Mucosa of stomach (tissue), 1 donor: ENCODE measurements at regions not wholly inside any gene's neighbourhood (a gene's known extent, or its start where the extent isn't known, plus 50 kb on each side); places are given as distances from the start of the nearest gene placed in this dataset.

Experiments
- H3K27me3 ChIP-seq: one replicate; pipeline ENCODE4 v1.7.0; 2013; ENCODE audit warnings: mild to moderate bottlenecking, low read length; ENCODE audit not compliant: control insufficient read depth, insufficient read depth
- H3K36me3 ChIP-seq: one replicate; pipeline ENCODE4 v1.7.0; 2013; ENCODE audit warnings: low read length; ENCODE audit not compliant: control insufficient read depth, insufficient read depth
- H3K4me1 ChIP-seq: one replicate; pipeline ENCODE4 v1.7.0; 2013; ENCODE audit warnings: mild to moderate bottlenecking, low read length; ENCODE audit not compliant: control insufficient read depth, insufficient read depth
- H3K4me3 ChIP-seq: one replicate; pipeline ENCODE4 v1.7.0; 2013; ENCODE audit warnings: low read length
- H3K9ac ChIP-seq: one replicate; pipeline ENCODE4 v1.7.0; 2013; ENCODE audit warnings: mild to moderate bottlenecking, low read length, moderate library complexity
- H3K9me3 ChIP-seq: one replicate; pipeline ENCODE4 v1.7.0; 2013; ENCODE audit warnings: mild to moderate bottlenecking, low read length, moderate library complexity; ENCODE audit not compliant: control insufficient read depth
- donor health status: Pancreatic carcinoma.

DNA sequence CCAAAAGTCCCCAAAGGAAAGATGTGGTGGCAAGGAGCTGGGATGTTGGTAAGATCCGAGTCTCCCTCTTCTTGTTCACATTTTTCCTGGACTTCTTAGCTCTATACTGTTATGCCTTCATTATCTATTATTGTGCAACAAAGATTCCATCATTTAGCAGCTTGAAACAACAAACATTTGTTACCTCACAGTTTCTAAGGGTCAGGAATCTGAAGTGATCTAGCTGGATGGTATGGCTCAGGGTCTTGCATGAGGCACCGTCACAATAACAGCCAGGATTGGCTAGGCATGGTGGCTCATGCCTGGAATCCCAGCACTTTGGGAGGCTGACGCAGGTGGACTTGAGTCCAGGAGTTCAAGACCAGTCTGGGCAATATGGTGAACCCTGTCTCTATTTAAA lies 51.1 kb upstream of the KRAS start:
- Histone ChIP-seq H3K4me3 (no peak overlapping the region), H3K4me1 (no peaks in the 10 kb centered on the region), H3K27me3 (no peaks in the 10 kb centered on the region), H3K9me3 (no peaks in the 10 kb centered on the region), H3K36me3 (no peaks in the 10 kb centered on the region), H3K9ac (no peak overlapping the region)
